ENCODE measurements at regions not wholly inside any gene's neighbourhood (a gene's known extent, or its start where the extent isn't known, plus 50 kb on each side); places are given as distances from the start of the nearest gene placed in this dataset.

- no peak for TF ChIP-seq CTCF (conservative IDR thresholded peaks at IDR 0.05)
- no peak for TF ChIP-seq ZFX (IDR thresholded peaks at IDR 0.05)
Measured at GRCh38 chr1:37127254-37127748, 93.0 kb upstream of the GRIK3 start.
